ACHN (cell line): ENCODE measurements at regions not wholly inside any gene's neighbourhood (a gene's known extent, or its start where the extent isn't known, plus 50 kb on each side); places are given as distances from the start of the nearest gene placed in this dataset.

Experiments used
- DNase-seq: peaks from one replicate; pipeline ENCODE4 v3.0.0-alpha.2; 2015
- in situ Hi-C: cut with HindIII; loops from 2 replicates; pipeline ENCODE4 v1.10.0; 2017; ENCODE audit warnings: low sequenced_read_pairs, low pct_ligation_motif_present, low pct_unique_long_range_greater_than_20kb

DNA sequence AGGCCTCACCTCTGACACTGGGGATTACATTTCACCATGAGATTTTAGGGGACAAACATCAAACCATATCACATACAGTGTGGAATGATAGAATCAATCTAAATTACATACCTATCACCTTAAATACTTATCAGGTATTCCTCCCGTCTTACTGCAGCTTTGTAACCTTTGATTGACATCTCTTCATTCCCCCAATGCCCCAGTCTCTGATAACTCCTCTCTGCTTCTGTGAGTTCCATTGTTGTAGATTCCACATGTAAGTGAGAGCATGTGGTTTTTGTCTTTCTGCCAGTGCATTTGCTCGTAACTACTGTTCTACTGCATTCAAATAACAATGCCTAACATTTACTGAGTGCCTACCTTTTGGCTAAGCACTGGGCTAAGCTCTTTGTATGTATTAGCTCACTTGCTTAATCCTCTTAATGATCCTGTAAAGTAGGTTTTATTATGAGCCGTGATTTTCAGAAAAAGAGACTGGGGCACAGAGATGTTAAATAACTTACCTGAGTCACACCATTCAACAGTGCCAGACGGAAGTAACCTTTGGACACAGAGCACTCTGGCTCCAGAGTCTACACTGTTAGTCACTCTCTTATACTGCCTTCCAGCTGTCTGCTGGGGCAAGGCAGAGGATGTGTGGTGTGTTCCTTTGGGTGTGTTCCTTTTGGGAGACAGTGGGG, 63.7 kb upstream of the ESX1 start:
- peak; percentile 57 for DNase-seq
- in situ Hi-C loops: no loop called here

DNA sequence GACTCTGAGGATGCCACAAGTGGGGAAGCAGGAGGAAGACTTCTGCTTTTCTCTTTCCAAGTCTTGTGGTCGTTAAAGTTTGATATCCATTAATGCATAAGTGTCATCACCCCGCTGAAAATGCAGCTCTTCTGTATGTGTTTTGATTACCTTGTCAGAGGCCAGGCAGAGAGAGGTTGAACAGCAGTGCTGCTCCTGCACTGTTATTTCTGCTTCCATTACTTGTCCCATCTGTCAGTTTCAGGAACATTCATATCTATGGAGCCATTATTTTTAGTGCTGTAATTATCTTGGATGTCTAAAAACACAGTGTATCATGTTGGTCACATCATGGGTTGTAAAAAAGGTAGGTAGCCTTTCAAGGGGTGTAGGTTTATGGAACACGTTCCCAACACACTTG, 62.0 kb upstream of the ESX1 start:
- no peak for DNase-seq
- in situ Hi-C loops: no loop called here

DNA sequence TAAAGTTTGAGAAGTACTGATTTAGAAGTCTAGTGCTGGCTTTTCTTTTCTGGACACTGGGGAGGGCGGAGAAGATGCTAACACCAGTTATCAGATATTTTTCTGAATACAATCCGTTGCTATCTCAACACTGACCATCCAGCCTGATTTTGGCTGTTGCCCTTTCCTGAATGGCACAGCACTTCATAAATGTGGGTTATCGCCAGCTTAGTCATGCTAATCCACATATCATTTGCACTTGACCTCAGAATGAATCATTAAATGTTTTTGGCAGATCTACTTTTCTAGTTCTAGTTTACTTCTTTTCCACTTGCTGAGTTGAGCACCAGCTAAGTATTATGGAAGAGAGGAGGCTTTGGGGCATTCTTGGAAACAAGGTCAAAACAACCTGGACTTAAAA, 60.8 kb upstream of the ESX1 start:
- in situ Hi-C loops: no loop called here
- peak; percentile 46 for DNase-seq

DNA sequence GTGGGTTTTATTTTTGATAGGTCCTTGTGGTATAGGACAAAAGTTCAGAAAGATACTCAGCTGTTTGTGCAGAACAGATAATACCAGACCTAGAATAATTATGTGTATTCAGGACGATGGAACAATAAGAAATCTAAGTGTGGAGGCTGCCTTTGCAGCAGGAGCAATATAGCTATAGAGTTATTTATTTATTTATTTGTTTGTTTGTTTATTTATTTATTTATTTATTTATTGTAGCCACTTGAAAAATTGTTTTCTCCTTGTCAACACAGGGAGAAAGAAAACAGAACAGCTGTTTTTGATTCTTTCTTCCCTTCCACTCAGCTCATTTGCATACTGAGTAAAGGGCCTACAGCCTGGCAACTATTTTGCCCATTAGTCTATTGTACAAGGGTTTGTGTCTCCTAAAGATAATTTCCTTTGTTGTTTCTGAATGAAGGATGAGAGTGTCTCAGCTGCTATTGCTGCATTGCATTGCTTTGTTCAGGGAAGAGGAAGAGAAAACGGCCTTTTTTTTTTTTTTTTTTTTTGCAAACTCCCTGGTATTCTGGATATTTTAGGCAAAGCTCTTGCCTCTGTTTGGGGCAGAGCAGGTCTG, 56.0 kb upstream of the ESX1 start:
- in situ Hi-C loops: no loop called here
- DNase-seq: no peak

DNA sequence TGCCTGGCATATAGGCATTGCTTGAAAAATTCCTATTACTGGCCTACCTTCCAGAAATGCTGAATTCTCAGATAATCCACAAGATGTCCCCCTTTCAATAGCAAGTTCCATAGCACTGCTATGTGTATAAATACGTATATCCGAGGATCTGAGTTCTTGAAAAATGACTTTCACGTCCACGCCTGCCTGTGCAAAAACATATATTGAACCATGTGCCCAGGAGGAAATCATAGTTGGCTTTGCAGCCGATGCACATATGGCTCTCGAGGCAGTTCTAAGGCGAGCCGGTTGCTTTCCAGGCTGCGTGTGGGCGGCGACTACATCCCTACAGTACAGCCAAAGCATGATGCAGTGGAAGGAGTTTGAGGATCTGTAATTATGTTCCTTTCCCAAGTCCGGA, 55.4 kb upstream of the ESX1 start:
- in situ Hi-C loops: no loop called here
- DNase-seq: peak; percentile 18

DNA sequence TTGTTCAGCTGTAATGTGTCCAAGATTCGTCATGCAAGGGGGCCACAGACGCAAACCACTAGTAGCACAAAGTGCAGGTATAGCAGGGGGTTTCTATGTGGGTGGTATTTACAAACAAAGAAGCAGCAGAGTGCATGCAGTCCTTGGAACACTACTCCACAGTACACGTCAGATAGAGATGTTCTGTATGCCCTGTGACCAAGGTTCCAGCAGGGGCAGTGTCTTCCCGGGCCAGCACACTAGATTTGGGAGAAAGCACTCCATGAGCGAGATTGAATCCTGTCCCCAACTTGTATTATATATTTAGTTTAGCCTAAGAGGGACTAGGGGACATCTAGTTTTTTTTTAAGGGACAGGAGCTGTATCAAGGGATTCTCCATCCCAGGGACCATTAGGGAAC, 54.4 kb upstream of the ESX1 start:
- no peak for DNase-seq
- in situ Hi-C loops: no loop called here

DNA sequence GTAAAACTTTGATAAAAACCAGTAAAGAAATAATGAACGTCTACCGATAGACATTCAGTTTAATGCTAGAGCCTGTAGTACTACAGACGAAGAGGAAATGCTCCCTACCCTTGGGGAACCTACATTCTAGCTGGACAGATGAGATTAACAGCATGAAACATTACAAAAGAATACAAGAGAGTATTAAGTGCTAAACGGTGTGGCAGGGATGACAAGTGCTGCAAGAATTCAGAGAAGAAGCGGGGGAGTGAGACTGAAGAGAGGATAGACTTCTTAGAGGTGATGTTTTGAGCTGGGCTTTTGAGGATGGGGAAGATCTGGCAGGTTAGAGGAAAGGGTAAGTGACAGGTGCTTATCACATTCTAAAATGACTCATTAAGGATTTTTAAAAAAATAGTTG, 52.6 kb upstream of the ESX1 start:
- no peak for DNase-seq
- in situ Hi-C loops: no loop called here

DNA sequence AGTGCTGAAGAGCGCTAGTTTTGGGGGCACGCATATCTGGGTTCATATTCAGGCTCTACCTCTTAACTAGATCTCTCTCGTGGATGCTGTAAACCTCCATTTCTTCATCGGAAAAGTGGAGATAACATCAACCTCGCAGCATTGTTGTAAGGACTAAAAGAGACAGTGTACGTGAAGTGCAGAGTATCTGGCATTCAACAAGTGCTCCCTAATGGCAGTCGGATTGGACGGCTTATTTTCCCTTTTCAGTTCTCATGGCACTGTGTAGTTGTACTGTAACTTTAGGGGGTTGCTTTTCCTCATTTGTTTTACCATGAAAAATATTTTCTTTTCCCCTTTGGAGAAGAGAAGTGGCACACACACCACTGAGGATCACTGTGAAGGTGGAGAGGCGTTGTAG, 51.4 kb upstream of the ESX1 start:
- no peak for DNase-seq
- in situ Hi-C loops: no loop called here
